ENCODE measurements at regions not wholly inside any gene's neighbourhood (a gene's known extent, or its start where the extent isn't known, plus 50 kb on each side); places are given as distances from the start of the nearest gene placed in this dataset.

DNA sequence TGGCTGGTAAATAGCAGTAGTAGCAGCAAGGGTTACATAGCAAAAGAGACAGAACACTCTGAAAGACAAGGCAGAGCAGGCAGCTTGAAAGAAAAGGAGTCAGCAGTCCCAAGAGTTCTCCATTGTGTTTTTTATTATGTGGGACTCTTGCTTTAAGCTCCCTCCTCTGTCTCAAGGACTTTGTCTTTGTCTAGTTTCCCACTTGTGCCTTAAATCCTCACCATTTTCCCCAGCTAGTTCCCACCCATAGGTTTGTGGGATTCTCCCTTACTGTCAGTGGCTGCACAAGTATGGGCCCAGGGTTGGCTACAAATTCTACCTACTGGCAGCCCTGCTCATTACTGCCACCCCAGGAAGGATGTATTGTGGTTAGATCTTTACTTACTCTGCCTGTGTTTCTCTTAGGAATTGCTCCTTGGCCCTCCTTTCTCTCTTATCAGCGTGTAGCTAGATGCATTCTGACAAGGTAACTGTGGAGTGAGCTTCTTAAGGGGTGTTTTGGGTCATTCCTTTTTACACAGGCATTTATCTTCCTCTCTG is 413.4 kb upstream of the PCDH9 start:
- TF ChIP-seq EZH2phosphoT487 (IDR thresholded peaks at IDR 0.05; ENCODE audit: borderline replicate concordance, low read depth) (no peak), MAX (IDR thresholded peaks at IDR 0.05; ENCODE audit: low read depth) (no peak)
- TF ChIP-seq, protein P1, sequence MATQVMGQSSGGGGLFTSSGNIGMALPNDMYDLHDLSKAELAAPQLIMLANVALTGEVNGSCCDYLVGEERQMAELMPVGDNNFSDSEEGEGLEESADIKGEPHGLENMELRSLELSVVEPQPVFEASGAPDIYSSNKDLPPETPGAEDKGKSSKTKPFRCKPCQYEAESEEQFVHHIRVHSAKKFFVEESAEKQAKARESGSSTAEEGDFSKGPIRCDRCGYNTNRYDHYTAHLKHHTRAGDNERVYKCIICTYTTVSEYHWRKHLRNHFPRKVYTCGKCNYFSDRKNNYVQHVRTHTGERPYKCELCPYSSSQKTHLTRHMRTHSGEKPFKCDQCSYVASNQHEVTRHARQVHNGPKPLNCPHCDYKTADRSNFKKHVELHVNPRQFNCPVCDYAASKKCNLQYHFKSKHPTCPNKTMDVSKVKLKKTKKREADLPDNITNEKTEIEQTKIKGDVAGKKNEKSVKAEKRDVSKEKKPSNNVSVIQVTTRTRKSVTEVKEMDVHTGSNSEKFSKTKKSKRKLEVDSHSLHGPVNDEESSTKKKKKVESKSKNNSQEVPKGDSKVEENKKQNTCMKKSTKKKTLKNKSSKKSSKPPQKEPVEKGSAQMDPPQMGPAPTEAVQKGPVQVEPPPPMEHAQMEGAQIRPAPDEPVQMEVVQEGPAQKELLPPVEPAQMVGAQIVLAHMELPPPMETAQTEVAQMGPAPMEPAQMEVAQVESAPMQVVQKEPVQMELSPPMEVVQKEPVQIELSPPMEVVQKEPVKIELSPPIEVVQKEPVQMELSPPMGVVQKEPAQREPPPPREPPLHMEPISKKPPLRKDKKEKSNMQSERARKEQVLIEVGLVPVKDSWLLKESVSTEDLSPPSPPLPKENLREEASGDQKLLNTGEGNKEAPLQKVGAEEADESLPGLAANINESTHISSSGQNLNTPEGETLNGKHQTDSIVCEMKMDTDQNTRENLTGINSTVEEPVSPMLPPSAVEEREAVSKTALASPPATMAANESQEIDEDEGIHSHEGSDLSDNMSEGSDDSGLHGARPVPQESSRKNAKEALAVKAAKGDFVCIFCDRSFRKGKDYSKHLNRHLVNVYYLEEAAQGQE (IDR thresholded peaks at IDR 0.05; ENCODE audit: low read depth, low read length), result no peak

All from SK-N-SH (cell line).